ENCODE measurements at regions not wholly inside any gene's neighbourhood (a gene's known extent, or its start where the extent isn't known, plus 50 kb on each side); places are given as distances from the start of the nearest gene placed in this dataset.

GRCh38 chr2:60297296-60298005, 256.0 kb downstream of the BCL11A start:
- Mint-ChIP-seq H3K36me3 (no peaks in the 10 kb centered on the region), H3K4me1 (no peaks in the 10 kb centered on the region), H3K4me3 (no peak overlapping the region), H3K9me3 (no peaks in the 10 kb centered on the region), H3K27ac (no peak overlapping the region)
- DNase-seq (ENCODE audit: low spot score in 2 of 2): no peak
- no peak for ATAC-seq

- Mint-ChIP-seq H3K4me1 (no peaks in the 10 kb centered on the region), H3K27ac (no peak overlapping the region), H3K9me3 (no peaks in the 10 kb centered on the region), H3K36me3 (no peaks in the 10 kb centered on the region), H3K4me3 (no peak overlapping the region)
- no peak for ATAC-seq
- no peak for DNase-seq (ENCODE audit: low spot score in 2 of 2)
Observed at GRCh38 chr2:60296219-60296955, 257.1 kb downstream of the BCL11A start.

- Mint-ChIP-seq H3K27ac (no peak overlapping the region), H3K36me3 (no peaks in the 10 kb centered on the region), H3K4me3 (no peak overlapping the region), H3K9me3 (no peaks in the 10 kb centered on the region), H3K4me1 (no peaks in the 10 kb centered on the region)
- ATAC-seq (no peak), DNase-seq (ENCODE audit: low spot score in 2 of 2) (no peak)
Observed at GRCh38 chr2:60295636-60295962, 257.9 kb downstream of the BCL11A start.

- Mint-ChIP-seq H3K9me3 (no peaks in the 10 kb centered on the region), H3K4me3 (no peak overlapping the region), H3K4me1 (no peaks in the 10 kb centered on the region), H3K27ac (no peak overlapping the region), H3K36me3 (no peaks in the 10 kb centered on the region)
- peak; percentile 12 for ATAC-seq
- no peak for DNase-seq (ENCODE audit: low spot score in 2 of 2)
Observed at GRCh38 chr2:60294901-60295635, 258.4 kb downstream of the BCL11A start.

GRCh38 chr2:60292242-60292641, 261.2 kb downstream of the BCL11A start:
- no peak for DNase-seq (ENCODE audit: low spot score in 2 of 2)
- H3K36me3 Mint-ChIP-seq: no peaks in the 10 kb centered on the region
- H3K4me3 Mint-ChIP-seq: no peak overlapping the region
- H3K27ac Mint-ChIP-seq: no peak overlapping the region
- no peaks in the 10 kb centered on the region for H3K9me3 Mint-ChIP-seq
- no peak for ATAC-seq
- no peaks in the 10 kb centered on the region for H3K4me1 Mint-ChIP-seq

- H3K4me3 Mint-ChIP-seq: no peak overlapping the region
- H3K36me3 Mint-ChIP-seq: no peaks in the 10 kb centered on the region
- DNase-seq (ENCODE audit: low spot score in 2 of 2) (no peak), ATAC-seq (no peak)
- no peaks in the 10 kb centered on the region for H3K4me1 Mint-ChIP-seq
- H3K9me3 Mint-ChIP-seq: no peaks in the 10 kb centered on the region
- H3K27ac Mint-ChIP-seq: no peak overlapping the region
Observed at GRCh38 chr2:60290509-60290908, 262.9 kb downstream of the BCL11A start.

GRCh38 chr2:60285626-60286316, 267.7 kb downstream of the BCL11A start:
- no peak for ATAC-seq
- no peak overlapping the region for H3K4me3 Mint-ChIP-seq
- H3K36me3 Mint-ChIP-seq: no peaks in the 10 kb centered on the region
- H3K4me1 Mint-ChIP-seq: no peaks in the 10 kb centered on the region
- H3K27ac Mint-ChIP-seq: no peak overlapping the region
- no peak for DNase-seq (ENCODE audit: low spot score in 2 of 2)
- H3K9me3 Mint-ChIP-seq: no peaks in the 10 kb centered on the region

- no peak overlapping the region for H3K27ac Mint-ChIP-seq
- H3K4me1 Mint-ChIP-seq: no peaks in the 10 kb centered on the region
- no peak overlapping the region for H3K4me3 Mint-ChIP-seq
- no peaks in the 10 kb centered on the region for H3K9me3 Mint-ChIP-seq
- H3K36me3 Mint-ChIP-seq: no peaks in the 10 kb centered on the region
- ATAC-seq: no peak
- no peak for DNase-seq (ENCODE audit: low spot score in 2 of 2)
Observed at GRCh38 chr2:60283626-60284025, 269.8 kb downstream of the BCL11A start.

- no peaks in the 10 kb centered on the region for H3K4me1 Mint-ChIP-seq
- H3K36me3 Mint-ChIP-seq: no peaks in the 10 kb centered on the region
- no peak overlapping the region for H3K4me3 Mint-ChIP-seq
- ATAC-seq: no peak
- no peaks in the 10 kb centered on the region for H3K9me3 Mint-ChIP-seq
- DNase-seq (ENCODE audit: low spot score in 2 of 2): no peak
- no peak overlapping the region for H3K27ac Mint-ChIP-seq
Observed at GRCh38 chr2:60282886-60283285, 270.6 kb downstream of the BCL11A start.

- no peak for ATAC-seq
- no peak for DNase-seq (ENCODE audit: low spot score in 2 of 2)
- no peak overlapping the region for H3K27ac Mint-ChIP-seq
- H3K9me3 Mint-ChIP-seq: no peaks in the 10 kb centered on the region
- H3K36me3 Mint-ChIP-seq: no peaks in the 10 kb centered on the region
- H3K4me3 Mint-ChIP-seq: no peak overlapping the region
- no peaks in the 10 kb centered on the region for H3K4me1 Mint-ChIP-seq
Observed at GRCh38 chr2:60281730-60282129, 271.7 kb downstream of the BCL11A start.

GRCh38 chr2:60280238-60280637, 273.2 kb downstream of the BCL11A start:
- Mint-ChIP-seq H3K4me3 (no peak overlapping the region), H3K27ac (no peak overlapping the region), H3K9me3 (no peaks in the 10 kb centered on the region), H3K4me1 (no peaks in the 10 kb centered on the region), H3K36me3 (no peaks in the 10 kb centered on the region)
- ATAC-seq (no peak), DNase-seq (ENCODE audit: low spot score in 2 of 2) (no peak)

GRCh38 chr2:60278906-60279305, 274.5 kb downstream of the BCL11A start:
- Mint-ChIP-seq H3K9me3 (no peaks in the 10 kb centered on the region), H3K4me3 (no peak overlapping the region), H3K27ac (no peak overlapping the region), H3K36me3 (no peaks in the 10 kb centered on the region), H3K4me1 (no peaks in the 10 kb centered on the region)
- no peak for DNase-seq (ENCODE audit: low spot score in 2 of 2)
- ATAC-seq: no peak

- no peak for ATAC-seq
- H3K27ac Mint-ChIP-seq: no peak overlapping the region
- no peaks in the 10 kb centered on the region for H3K36me3 Mint-ChIP-seq
- H3K9me3 Mint-ChIP-seq: peaks cover 4% of the 10 kb centered on the region
- H3K4me3 Mint-ChIP-seq: no peak overlapping the region
- DNase-seq (ENCODE audit: low spot score in 2 of 2): no peak
- no peaks in the 10 kb centered on the region for H3K4me1 Mint-ChIP-seq
Observed at GRCh38 chr2:60275958-60276357, 277.5 kb downstream of the BCL11A start.

GRCh38 chr2:60273836-60274235, 279.6 kb downstream of the BCL11A start:
- DNase-seq (ENCODE audit: low spot score in 2 of 2) (no peak), ATAC-seq (no peak)
- Mint-ChIP-seq H3K36me3 (no peaks in the 10 kb centered on the region), H3K9me3 (peaks cover 4% of the 10 kb centered on the region), H3K4me3 (no peak overlapping the region), H3K27ac (no peak overlapping the region), H3K4me1 (no peaks in the 10 kb centered on the region)

GRCh38 chr2:60271713-60272112, 281.7 kb downstream of the BCL11A start:
- ATAC-seq: no peak

More at GRCh38 chr2:60271713-60272112, 281.7 kb downstream of the BCL11A start:
- no peaks in the 10 kb centered on the region for H3K4me1 Mint-ChIP-seq
- no peaks in the 10 kb centered on the region for H3K36me3 Mint-ChIP-seq
- no peak for DNase-seq (ENCODE audit: low spot score in 2 of 2)
- H3K4me3 Mint-ChIP-seq: no peak overlapping the region
- no peak overlapping the region for H3K27ac Mint-ChIP-seq
- H3K9me3 Mint-ChIP-seq: peaks cover 4% of the 10 kb centered on the region
